ENCODE measurements at regions not wholly inside any gene's neighbourhood (a gene's known extent, or its start where the extent isn't known, plus 50 kb on each side); places are given as distances from the start of the nearest gene placed in this dataset.

- TF ChIP-seq, protein P1, sequence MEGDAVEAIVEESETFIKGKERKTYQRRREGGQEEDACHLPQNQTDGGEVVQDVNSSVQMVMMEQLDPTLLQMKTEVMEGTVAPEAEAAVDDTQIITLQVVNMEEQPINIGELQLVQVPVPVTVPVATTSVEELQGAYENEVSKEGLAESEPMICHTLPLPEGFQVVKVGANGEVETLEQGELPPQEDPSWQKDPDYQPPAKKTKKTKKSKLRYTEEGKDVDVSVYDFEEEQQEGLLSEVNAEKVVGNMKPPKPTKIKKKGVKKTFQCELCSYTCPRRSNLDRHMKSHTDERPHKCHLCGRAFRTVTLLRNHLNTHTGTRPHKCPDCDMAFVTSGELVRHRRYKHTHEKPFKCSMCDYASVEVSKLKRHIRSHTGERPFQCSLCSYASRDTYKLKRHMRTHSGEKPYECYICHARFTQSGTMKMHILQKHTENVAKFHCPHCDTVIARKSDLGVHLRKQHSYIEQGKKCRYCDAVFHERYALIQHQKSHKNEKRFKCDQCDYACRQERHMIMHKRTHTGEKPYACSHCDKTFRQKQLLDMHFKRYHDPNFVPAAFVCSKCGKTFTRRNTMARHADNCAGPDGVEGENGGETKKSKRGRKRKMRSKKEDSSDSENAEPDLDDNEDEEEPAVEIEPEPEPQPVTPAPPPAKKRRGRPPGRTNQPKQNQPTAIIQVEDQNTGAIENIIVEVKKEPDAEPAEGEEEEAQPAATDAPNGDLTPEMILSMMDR (IDR thresholded peaks at IDR 0.05) = no peak
- no peak for TF ChIP-seq EP300 (IDR thresholded peaks at IDR 0.05)
Observed at GRCh38 chr4:59525885-59526284, 1674.2 kb upstream of the ADGRL3 start.
